ENCODE measurements at regions not wholly inside any gene's neighbourhood (a gene's known extent, or its start where the extent isn't known, plus 50 kb on each side); places are given as distances from the start of the nearest gene placed in this dataset.
A peak's percentile ranks its signal among the peaks of the same experiment; 100 is the strongest.
"Not testable (repeated sequence)": the region's sequence is repeated elsewhere in the genome, so short reads cannot be mapped to it uniquely, and the experiment has no call there.

GRCh38 chr13:76680112-76680511 lies 206.1 kb downstream of the KCTD12 start:
- no peak overlapping the region for H3K4me3 ChIP-seq (ENCODE audit: low read depth, low read length)
- no peak for DNase-seq (ENCODE audit: low read depth)
- TF ChIP-seq, protein P1, sequence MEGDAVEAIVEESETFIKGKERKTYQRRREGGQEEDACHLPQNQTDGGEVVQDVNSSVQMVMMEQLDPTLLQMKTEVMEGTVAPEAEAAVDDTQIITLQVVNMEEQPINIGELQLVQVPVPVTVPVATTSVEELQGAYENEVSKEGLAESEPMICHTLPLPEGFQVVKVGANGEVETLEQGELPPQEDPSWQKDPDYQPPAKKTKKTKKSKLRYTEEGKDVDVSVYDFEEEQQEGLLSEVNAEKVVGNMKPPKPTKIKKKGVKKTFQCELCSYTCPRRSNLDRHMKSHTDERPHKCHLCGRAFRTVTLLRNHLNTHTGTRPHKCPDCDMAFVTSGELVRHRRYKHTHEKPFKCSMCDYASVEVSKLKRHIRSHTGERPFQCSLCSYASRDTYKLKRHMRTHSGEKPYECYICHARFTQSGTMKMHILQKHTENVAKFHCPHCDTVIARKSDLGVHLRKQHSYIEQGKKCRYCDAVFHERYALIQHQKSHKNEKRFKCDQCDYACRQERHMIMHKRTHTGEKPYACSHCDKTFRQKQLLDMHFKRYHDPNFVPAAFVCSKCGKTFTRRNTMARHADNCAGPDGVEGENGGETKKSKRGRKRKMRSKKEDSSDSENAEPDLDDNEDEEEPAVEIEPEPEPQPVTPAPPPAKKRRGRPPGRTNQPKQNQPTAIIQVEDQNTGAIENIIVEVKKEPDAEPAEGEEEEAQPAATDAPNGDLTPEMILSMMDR (conservative IDR thresholded peaks at IDR 0.05; ENCODE audit: low read depth, low read length): no peak

GRCh38 chr13:76677043-76677442 lies 209.2 kb downstream of the KCTD12 start:
- no peak overlapping the region for H3K4me3 ChIP-seq (ENCODE audit: low read depth, low read length)
- DNase-seq (ENCODE audit: low read depth): peak; percentile 95
- TF ChIP-seq, protein P1 (conservative IDR thresholded peaks at IDR 0.05; ENCODE audit: low read depth, low read length): no peak

GRCh38 chr13:76672420-76672819 lies 213.8 kb downstream of the KCTD12 start:
- TF ChIP-seq, protein P1 (conservative IDR thresholded peaks at IDR 0.05; ENCODE audit: low read depth, low read length): no peak
- no peak overlapping the region for H3K4me3 ChIP-seq (ENCODE audit: low read depth, low read length)
- peak; percentile 79 for DNase-seq (ENCODE audit: low read depth)

GRCh38 chr13:76668716-76669115 lies 217.5 kb downstream of the KCTD12 start:
- H3K4me3 ChIP-seq (ENCODE audit: low read depth, low read length): no peak overlapping the region
- DNase-seq (ENCODE audit: low read depth): no peak
- TF ChIP-seq, protein P1 (conservative IDR thresholded peaks at IDR 0.05; ENCODE audit: low read depth, low read length): no peak

DNA sequence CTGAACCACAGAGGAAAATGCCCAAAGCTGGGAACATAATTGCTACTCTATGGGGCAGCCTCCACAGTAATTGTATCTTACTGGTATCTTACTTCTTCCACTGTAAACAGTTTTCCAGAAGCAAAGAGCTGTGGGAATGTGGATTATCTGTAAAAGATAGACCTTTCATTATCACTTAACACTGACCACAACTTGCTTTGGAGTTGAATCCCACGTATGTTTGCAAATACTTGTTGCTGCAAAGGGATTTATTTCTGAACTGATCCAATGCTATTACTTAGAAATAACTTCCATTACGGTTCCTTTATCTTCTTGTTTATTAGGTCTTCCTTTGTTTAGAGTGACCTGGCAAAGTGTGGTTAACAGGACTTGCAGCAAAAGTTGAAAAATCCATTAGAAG lies 218.1 kb downstream of the KCTD12 start:
- TF ChIP-seq, protein P1 (conservative IDR thresholded peaks at IDR 0.05; ENCODE audit: low read depth, low read length): no peak
- DNase-seq (ENCODE audit: low read depth): no peak
- H3K4me3 ChIP-seq (ENCODE audit: low read depth, low read length): no peak overlapping the region

DNA sequence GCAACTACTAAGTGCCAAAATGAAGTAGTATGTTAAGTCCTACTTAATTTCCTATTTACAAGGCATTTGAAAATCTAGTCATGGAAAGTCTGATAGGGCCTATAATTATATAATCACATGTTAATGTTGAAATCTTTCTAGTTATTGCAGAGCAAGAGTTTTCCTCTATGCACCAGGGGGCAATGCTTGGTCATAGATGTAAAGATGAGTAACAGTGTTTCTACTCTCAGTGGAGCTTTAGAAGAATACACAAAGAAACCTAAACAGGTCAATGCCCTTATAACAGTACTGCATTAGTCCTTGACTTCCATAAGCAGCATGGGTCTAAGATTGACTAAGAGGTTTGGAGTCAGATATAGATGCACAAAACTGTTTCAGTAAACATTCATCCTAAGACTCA lies 218.7 kb downstream of the KCTD12 start:
- DNase-seq (ENCODE audit: low read depth): peak; percentile 89
- TF ChIP-seq, protein P1 (conservative IDR thresholded peaks at IDR 0.05; ENCODE audit: low read depth, low read length): peak; percentile 55
- H3K4me3 ChIP-seq (ENCODE audit: low read depth, low read length): no peak overlapping the region

- TF ChIP-seq, protein P1 (conservative IDR thresholded peaks at IDR 0.05; ENCODE audit: low read depth, low read length): no peak
- H3K4me3 ChIP-seq (ENCODE audit: low read depth, low read length): no peak overlapping the region
- peak; percentile 76 for DNase-seq (ENCODE audit: low read depth)
Observed at GRCh38 chr13:76663592-76664335, 222.4 kb downstream of the KCTD12 start.

DNA sequence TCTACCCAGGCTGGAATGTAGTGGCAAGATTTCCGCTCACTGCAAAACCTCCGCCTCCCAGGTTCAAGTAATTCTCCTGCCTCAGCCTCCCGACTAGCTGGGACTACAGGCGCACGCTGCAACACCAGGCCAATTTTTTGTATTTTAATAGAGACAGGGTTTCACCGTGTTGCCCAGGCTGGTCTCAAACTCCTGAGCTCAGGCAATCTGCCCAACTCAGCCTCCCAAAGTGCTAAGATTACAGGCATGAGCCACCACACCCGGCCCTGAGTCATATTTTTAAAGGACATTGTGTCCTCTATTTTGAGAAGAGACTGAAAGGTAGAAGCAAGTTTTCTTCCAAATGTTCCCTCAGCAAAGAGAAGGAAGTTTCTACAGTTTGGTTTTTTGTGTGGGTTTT lies 227.1 kb downstream of the KCTD12 start:
- DNase-seq (ENCODE audit: low read depth); H3K4me3 ChIP-seq (ENCODE audit: low read depth, low read length): not testable (repeated sequence)
